ENCODE measurements at regions not wholly inside any gene's neighbourhood (a gene's known extent, or its start where the extent isn't known, plus 50 kb on each side); places are given as distances from the start of the nearest gene placed in this dataset.

DNA sequence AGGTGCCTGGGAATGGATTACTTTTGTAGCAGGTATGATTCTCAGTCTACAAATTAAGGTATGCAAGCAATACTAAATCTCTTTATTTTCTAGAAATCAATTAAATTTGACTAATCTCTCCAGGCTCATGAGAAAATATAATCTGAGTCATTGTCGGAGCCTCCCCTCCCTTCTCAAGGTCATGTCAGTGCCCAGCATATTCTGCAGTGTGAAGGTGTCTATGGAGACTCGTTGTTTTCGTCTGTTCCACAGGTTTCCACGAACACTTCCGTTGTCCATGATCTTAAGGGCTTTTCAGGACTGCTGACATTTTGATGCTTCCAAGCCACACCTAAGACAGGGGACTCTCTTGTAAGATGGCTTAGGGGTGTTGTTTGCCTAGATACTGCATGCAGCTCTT lies 56.6 kb upstream of the SCOC start:
- H3K27me3 ChIP-seq (ENCODE audit: control insufficient read depth in 3 of 3, insufficient read depth in 3 of 3, low read length in 3 of 3), result no peaks in the 10 kb centered on the region
- no peaks in the 10 kb centered on the region for H3K4me1 ChIP-seq (ENCODE audit: control insufficient read depth in 3 of 3, insufficient read depth in 2 of 3, low read depth in 1 of 3, low read length in 2 of 3)
- peaks cover 0 to 1% of the 10 kb centered on the region in 2 donors for H3K9me3 ChIP-seq (ENCODE audit: control insufficient read depth in 2 of 2, insufficient read depth in 1 of 2, low read depth in 1 of 2, low read length in 1 of 2)
- no peak overlapping the region for H3K4me3 ChIP-seq (ENCODE audit: low read depth in 1 of 3, low read length in 3 of 3)
- no peak for FAIRE-seq
- DNase-seq, result no peak
- H3K36me3 ChIP-seq (ENCODE audit: control insufficient read depth in 3 of 3, insufficient read depth in 2 of 3, low read depth in 1 of 3, low read length in 3 of 3), result no peaks in the 10 kb centered on the region
- H3K27ac ChIP-seq (ENCODE audit: low read depth in 1 of 3, low read length in 2 of 3), result no peak overlapping the region
- WGBS, 3 donors, result 85 to 92% (median 92%) methylated on average over 5 of the region's 5 CpGs

DNA sequence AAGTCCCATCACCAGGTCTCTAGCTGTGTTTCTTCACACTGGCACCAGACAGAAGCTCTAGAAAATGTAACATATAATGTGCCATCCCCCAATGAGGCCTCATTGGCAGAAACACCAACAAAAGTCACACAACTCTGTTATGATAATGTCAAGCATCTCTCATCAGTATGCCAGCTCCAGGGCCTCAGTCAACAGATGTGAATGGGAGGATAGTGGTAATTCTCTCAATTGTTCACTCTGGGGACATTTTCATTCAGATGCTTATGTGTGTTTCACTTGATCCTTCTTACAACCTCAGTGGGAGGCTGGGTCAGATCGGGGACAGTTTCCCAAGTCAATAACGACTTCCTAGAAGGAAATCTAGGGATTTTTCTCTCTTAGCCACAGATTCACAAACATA lies 57.5 kb upstream of the SCOC start:
- DNase-seq (no peak), FAIRE-seq (no peak)
- WGBS, 3 donors, result 78 to 91% (median 89%) methylated on average over 2 of the region's 2 CpGs
- no peaks in the 10 kb centered on the region for H3K4me1 ChIP-seq (ENCODE audit: control insufficient read depth in 3 of 3, insufficient read depth in 2 of 3, low read depth in 1 of 3, low read length in 2 of 3)
- H3K27ac ChIP-seq (ENCODE audit: low read depth in 1 of 3, low read length in 2 of 3), result no peak overlapping the region
- H3K27me3 ChIP-seq (ENCODE audit: control insufficient read depth in 3 of 3, insufficient read depth in 3 of 3, low read length in 3 of 3), result no peaks in the 10 kb centered on the region
- H3K4me3 ChIP-seq (ENCODE audit: low read depth in 1 of 3, low read length in 3 of 3), result no peak overlapping the region
- no peaks in the 10 kb centered on the region for H3K9me3 ChIP-seq (ENCODE audit: control insufficient read depth in 2 of 2, insufficient read depth in 1 of 2, low read depth in 1 of 2, low read length in 1 of 2)
- no peaks in the 10 kb centered on the region for H3K36me3 ChIP-seq (ENCODE audit: control insufficient read depth in 3 of 3, insufficient read depth in 2 of 3, low read depth in 1 of 3, low read length in 3 of 3)

DNA sequence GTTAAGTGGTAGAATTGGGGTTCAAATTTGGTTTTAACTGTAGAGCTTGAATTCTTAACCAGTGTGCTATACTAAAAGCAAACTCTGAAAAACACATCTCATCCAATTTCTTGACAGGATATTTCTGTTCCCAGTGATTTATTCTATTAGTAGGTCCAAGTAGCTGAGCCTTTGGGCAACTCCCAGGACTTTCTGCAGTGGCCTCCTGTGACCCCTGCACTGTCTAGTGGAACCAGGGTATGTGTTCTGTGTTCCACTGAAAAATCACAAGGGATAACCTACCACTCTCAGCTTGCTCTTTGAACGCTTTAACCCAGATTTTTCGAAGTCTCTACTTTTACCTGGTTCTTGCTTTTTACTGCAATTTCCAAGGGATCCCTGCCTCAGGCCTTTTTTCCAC lies 58.0 kb upstream of the SCOC start:
- Histone ChIP-seq H3K27me3 (ENCODE audit: control insufficient read depth in 3 of 3, insufficient read depth in 3 of 3, low read length in 3 of 3) (no peaks in the 10 kb centered on the region), H3K36me3 (ENCODE audit: control insufficient read depth in 3 of 3, insufficient read depth in 2 of 3, low read depth in 1 of 3, low read length in 3 of 3) (no peaks in the 10 kb centered on the region), H3K4me1 (ENCODE audit: control insufficient read depth in 3 of 3, insufficient read depth in 2 of 3, low read depth in 1 of 3, low read length in 2 of 3) (no peaks in the 10 kb centered on the region), H3K4me3 (ENCODE audit: low read depth in 1 of 3, low read length in 3 of 3) (no peak overlapping the region), H3K27ac (ENCODE audit: low read depth in 1 of 3, low read length in 2 of 3) (no peak overlapping the region), H3K9me3 (ENCODE audit: control insufficient read depth in 2 of 2, insufficient read depth in 1 of 2, low read depth in 1 of 2, low read length in 1 of 2) (no peaks in the 10 kb centered on the region)
- FAIRE-seq (no peak), DNase-seq (no peak)
- WGBS, 3 donors, result 83 to 97% (median 96%) methylated on average over 2 of the region's 2 CpGs

DNA sequence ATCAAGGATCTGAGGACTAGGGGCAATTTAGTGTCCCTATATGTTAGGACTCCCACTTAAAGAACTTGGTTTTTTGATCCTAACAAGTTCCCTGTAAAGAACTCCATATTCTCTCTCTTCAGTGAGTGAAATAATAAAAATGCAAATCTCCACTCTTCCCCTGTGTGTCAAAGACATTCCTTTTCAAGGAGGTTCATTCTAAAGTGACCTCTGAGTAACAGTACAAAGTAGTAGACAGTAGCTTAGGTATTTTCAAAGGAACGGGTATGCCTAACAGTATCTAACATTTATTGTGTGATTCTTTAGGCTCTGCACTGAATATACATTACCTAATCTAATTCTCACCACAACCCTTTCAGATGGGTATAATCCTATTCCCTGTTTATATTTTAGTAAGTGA lies 58.4 kb upstream of the SCOC start:
- Histone ChIP-seq H3K27me3 (ENCODE audit: control insufficient read depth in 3 of 3, insufficient read depth in 3 of 3, low read length in 3 of 3) (no peaks in the 10 kb centered on the region), H3K27ac (ENCODE audit: low read depth in 1 of 3, low read length in 2 of 3) (no peak overlapping the region), H3K4me3 (ENCODE audit: low read depth in 1 of 3, low read length in 3 of 3) (no peak overlapping the region), H3K4me1 (ENCODE audit: control insufficient read depth in 3 of 3, insufficient read depth in 2 of 3, low read depth in 1 of 3, low read length in 2 of 3) (no peaks in the 10 kb centered on the region), H3K36me3 (ENCODE audit: control insufficient read depth in 3 of 3, insufficient read depth in 2 of 3, low read depth in 1 of 3, low read length in 3 of 3) (no peaks in the 10 kb centered on the region), H3K9me3 (ENCODE audit: control insufficient read depth in 2 of 2, insufficient read depth in 1 of 2, low read depth in 1 of 2, low read length in 1 of 2) (no peaks in the 10 kb centered on the region)
- FAIRE-seq (no peak), DNase-seq (no peak)
- WGBS, 3 donors, result 75 to 81% (median 77%) methylated on average over 1 of the region's 1 CpG

DNA sequence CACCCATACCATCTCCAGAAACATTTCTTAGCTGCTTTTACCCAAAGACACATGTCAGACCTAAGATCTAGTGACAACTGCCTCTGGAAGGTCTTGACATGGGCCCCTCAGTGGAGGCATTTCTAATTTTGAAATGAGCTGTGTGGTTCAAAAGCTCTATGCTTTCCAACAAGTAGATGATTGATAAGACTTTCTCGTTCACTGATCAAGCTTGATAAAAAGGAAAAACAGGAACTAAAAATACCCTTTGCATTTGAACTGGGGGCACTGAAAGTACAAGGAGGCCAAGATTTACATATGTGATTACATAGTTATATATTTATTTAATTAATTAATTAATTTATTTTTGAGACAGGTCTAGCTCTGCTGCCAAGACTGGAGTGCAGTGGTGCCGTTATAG lies 61.3 kb upstream of the SCOC start:
- FAIRE-seq (no peak), DNase-seq (no peak)
- H3K9me3 ChIP-seq (ENCODE audit: control insufficient read depth in 2 of 2, insufficient read depth in 1 of 2, low read depth in 1 of 2, low read length in 1 of 2), result no peaks in the 10 kb centered on the region
- H3K27ac ChIP-seq (ENCODE audit: low read depth in 1 of 3, low read length in 2 of 3), result no peak overlapping the region
- H3K27me3 ChIP-seq (ENCODE audit: control insufficient read depth in 3 of 3, insufficient read depth in 3 of 3, low read length in 3 of 3), result no peaks in the 10 kb centered on the region
- H3K36me3 ChIP-seq (ENCODE audit: control insufficient read depth in 3 of 3, insufficient read depth in 2 of 3, low read depth in 1 of 3, low read length in 3 of 3), result no peaks in the 10 kb centered on the region
- H3K4me3 ChIP-seq (ENCODE audit: low read depth in 1 of 3, low read length in 3 of 3), result no peak overlapping the region
- H3K4me1 ChIP-seq (ENCODE audit: control insufficient read depth in 3 of 3, insufficient read depth in 2 of 3, low read depth in 1 of 3, low read length in 2 of 3), result no peaks in the 10 kb centered on the region
- 59 to 68% (median 59%) methylated on average over 2 of the region's 2 CpGs for WGBS, 3 donors

DNA sequence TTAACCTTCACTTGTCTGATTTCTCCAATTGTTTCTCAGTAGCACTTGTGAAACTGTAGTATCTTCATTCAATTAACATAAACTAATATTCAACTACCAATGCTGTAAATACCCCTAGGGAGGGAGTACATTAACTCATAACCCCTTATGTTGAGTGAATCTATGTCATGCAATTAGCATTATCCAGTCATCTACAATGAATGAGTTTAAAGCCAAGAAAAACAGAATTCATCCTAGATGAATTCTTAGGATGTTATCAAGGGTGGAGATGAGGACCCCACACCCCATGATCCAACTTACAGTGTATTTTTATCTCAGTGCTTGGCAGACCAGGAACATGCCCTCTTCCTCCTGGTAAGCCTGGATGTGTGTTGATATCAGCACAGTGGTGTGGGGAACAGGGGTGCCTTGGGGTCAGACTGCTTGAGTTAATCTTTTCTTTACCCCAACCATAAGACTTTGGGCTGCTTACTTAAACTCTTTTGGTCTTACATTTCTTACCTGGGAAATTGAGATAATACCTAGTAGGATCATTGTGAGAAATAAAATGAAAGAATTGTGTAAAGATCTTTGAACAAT lies 62.1 kb upstream of the SCOC start:
- Histone ChIP-seq H3K9me3 (ENCODE audit: control insufficient read depth in 2 of 2, insufficient read depth in 1 of 2, low read depth in 1 of 2, low read length in 1 of 2) (no peaks in the 10 kb centered on the region), H3K27ac (ENCODE audit: low read depth in 1 of 3, low read length in 2 of 3) (no peak overlapping the region), H3K4me3 (ENCODE audit: low read depth in 1 of 3, low read length in 3 of 3) (no peak overlapping the region), H3K4me1 (ENCODE audit: control insufficient read depth in 3 of 3, insufficient read depth in 2 of 3, low read depth in 1 of 3, low read length in 2 of 3) (no peaks in the 10 kb centered on the region), H3K36me3 (ENCODE audit: control insufficient read depth in 3 of 3, insufficient read depth in 2 of 3, low read depth in 1 of 3, low read length in 3 of 3) (no peaks in the 10 kb centered on the region), H3K27me3 (ENCODE audit: control insufficient read depth in 3 of 3, insufficient read depth in 3 of 3, low read length in 3 of 3) (no peaks in the 10 kb centered on the region)
- DNase-seq, result no peak
- no peak for FAIRE-seq

DNA sequence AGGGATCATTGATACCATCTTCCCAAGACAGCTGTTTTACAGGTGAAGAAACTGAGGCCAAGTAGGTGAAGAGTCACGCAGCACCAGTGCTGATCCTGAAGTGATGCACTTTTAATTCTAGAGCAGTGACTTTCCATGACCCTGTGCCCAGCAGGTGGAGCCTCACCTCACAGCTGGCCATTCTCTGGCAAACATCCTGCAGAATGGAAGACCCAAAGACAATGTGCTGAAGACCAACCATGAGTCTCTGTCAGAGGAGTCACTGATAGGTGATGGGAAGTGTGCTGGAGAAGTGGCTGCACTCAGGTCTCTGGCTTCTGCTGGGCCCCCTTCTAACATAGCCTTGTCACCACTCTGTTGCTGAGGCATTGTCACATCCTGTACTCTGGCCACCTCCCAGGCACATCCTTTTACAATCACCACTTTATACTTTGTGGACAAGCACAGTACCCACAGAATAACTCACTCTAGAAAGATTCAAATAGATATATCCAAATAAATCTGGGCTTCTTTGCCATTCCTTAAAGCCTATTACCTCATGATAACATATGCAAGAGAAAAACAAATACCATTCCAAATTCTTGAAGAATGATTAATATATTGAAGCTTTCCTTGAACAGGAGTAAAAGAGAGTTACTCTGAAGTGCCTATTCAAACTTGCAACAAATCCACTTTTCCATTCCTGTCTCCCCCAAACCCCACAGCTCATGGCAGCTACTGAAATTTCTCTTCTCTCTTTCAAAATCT lies 64.1 kb upstream of the SCOC start:
- Histone ChIP-seq H3K4me3 (ENCODE audit: low read depth in 1 of 3, low read length in 3 of 3) (no peak overlapping the region), H3K36me3 (ENCODE audit: control insufficient read depth in 3 of 3, insufficient read depth in 2 of 3, low read depth in 1 of 3, low read length in 3 of 3) (no peaks in the 10 kb centered on the region), H3K27me3 (ENCODE audit: control insufficient read depth in 3 of 3, insufficient read depth in 3 of 3, low read length in 3 of 3) (no peaks in the 10 kb centered on the region), H3K27ac (ENCODE audit: low read depth in 1 of 3, low read length in 2 of 3) (no peak overlapping the region), H3K9me3 (ENCODE audit: control insufficient read depth in 2 of 2, insufficient read depth in 1 of 2, low read depth in 1 of 2, low read length in 1 of 2) (no peaks in the 10 kb centered on the region), H3K4me1 (ENCODE audit: control insufficient read depth in 3 of 3, insufficient read depth in 2 of 3, low read depth in 1 of 3, low read length in 2 of 3) (no peaks in the 10 kb centered on the region)
- FAIRE-seq (no peak), DNase-seq (no peak)
- WGBS, 3 donors, result 87 to 98% (median 93%) methylated on average over 1 of the region's 1 CpG

DNA sequence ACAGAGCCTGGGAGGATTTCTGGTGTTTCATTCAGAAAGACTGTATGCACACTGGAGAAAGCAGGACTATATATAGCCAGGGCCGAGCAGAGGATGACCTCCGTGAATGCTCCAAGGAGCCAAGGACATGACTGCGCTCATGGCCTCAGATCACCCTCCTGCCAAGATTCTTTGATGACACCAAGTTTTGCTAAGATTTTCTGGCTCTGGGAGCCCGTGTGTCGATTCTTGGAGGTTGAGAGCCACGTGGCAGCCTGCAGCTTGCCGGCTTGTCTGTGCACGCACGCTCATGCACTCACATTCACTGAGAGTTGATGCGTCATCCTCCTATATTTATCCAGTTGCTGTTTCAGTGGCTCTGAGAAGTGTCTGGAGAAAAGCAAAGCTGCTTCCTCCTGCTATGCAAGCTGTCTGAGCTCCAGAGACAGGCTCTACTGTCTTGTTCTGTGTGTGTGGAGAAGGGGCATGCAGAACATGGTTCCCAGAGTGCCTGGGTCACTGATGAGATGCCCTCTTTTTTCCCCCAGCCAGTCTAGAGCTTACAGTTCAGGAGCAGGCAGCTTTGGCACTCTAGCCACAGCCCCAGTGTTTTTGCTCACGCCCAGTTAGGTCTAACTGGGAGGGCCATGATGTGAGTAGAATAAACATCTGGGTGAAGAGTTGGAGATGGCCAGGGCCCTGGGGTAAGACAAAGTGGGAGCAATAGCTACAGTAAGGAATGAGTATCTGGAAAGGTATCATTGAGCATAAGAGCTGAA lies 64.9 kb upstream of the SCOC start:
- Histone ChIP-seq H3K27me3 (ENCODE audit: control insufficient read depth in 3 of 3, insufficient read depth in 3 of 3, low read length in 3 of 3) (no peaks in the 10 kb centered on the region), H3K4me3 (ENCODE audit: low read depth in 1 of 3, low read length in 3 of 3) (no peak overlapping the region), H3K36me3 (ENCODE audit: control insufficient read depth in 3 of 3, insufficient read depth in 2 of 3, low read depth in 1 of 3, low read length in 3 of 3) (no peaks in the 10 kb centered on the region), H3K4me1 (ENCODE audit: control insufficient read depth in 3 of 3, insufficient read depth in 2 of 3, low read depth in 1 of 3, low read length in 2 of 3) (no peaks in the 10 kb centered on the region), H3K9me3 (ENCODE audit: control insufficient read depth in 2 of 2, insufficient read depth in 1 of 2, low read depth in 1 of 2, low read length in 1 of 2) (no peaks in the 10 kb centered on the region), H3K27ac (ENCODE audit: low read depth in 1 of 3, low read length in 2 of 3) (peak overlapping the region in 1 of 3 donors; percentile 24)
- no peak for DNase-seq
- 62 to 83% (median 82%) methylated on average over 11 of the region's 11 CpGs for WGBS, 3 donors
- FAIRE-seq, result no peak

All from small intestine (tissue), 7 donors.